Astrocyte (in vitro differentiated cells and primary cell): ENCODE measurements at regions not wholly inside any gene's neighbourhood (a gene's known extent, or its start where the extent isn't known, plus 50 kb on each side); places are given as distances from the start of the nearest gene placed in this dataset.

Source experiments
- EZH2 ChIP-seq: IDR thresholded peaks from 2 replicates; pipeline ENCODE4 v1.6.1; 2012; ENCODE audit warnings: mild to moderate bottlenecking, low read length, inconsistent platforms; ENCODE audit not compliant: insufficient read depth
- TF ChIP-seq, protein P1 (sequence below): IDR thresholded peaks from 2 replicates; pipeline ENCODE4 v1.5.1; 2011; ENCODE audit warnings: low read depth, mild to moderate bottlenecking, inconsistent platforms, low read length, moderate library complexity; ENCODE audit not compliant: insufficient read depth

GRCh38 chr10:130933008-130933390 lies 378.5 kb downstream of the TCERG1L start:
- TF ChIP-seq, protein P1, sequence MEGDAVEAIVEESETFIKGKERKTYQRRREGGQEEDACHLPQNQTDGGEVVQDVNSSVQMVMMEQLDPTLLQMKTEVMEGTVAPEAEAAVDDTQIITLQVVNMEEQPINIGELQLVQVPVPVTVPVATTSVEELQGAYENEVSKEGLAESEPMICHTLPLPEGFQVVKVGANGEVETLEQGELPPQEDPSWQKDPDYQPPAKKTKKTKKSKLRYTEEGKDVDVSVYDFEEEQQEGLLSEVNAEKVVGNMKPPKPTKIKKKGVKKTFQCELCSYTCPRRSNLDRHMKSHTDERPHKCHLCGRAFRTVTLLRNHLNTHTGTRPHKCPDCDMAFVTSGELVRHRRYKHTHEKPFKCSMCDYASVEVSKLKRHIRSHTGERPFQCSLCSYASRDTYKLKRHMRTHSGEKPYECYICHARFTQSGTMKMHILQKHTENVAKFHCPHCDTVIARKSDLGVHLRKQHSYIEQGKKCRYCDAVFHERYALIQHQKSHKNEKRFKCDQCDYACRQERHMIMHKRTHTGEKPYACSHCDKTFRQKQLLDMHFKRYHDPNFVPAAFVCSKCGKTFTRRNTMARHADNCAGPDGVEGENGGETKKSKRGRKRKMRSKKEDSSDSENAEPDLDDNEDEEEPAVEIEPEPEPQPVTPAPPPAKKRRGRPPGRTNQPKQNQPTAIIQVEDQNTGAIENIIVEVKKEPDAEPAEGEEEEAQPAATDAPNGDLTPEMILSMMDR = no peak
- TF ChIP-seq EZH2 = no peak
